Muscle of leg (tissue), 3 donors: ENCODE measurements at regions not wholly inside any gene's neighbourhood (a gene's known extent, or its start where the extent isn't known, plus 50 kb on each side); places are given as distances from the start of the nearest gene placed in this dataset.

ENCODE experiments used
- DNase-seq: peaks from one replicate; pipeline ENCODE4 v3.0.0; 2013
- H3K27ac ChIP-seq: one replicate; pipeline ENCODE4 v1.5.1; 2013; ENCODE audit warnings: mild to moderate bottlenecking, low read length, control low read depth
- H3K27me3 ChIP-seq: one replicate; pipeline ENCODE4 v1.6.1; 2013; ENCODE audit warnings: low read length; ENCODE audit not compliant: control insufficient read depth, insufficient read depth
- H3K36me3 ChIP-seq: one replicate; pipeline ENCODE4 v1.6.1; 2013; ENCODE audit warnings: low read length; ENCODE audit not compliant: control insufficient read depth, insufficient read depth
- H3K4me1 ChIP-seq: one replicate; pipeline ENCODE4 v1.6.1; 2013; ENCODE audit warnings: low read length; ENCODE audit not compliant: control insufficient read depth, insufficient read depth
- H3K4me3 ChIP-seq: one replicate; pipeline ENCODE4 v1.5.1; 2013; ENCODE audit warnings: low read length, control low read depth
- H3K9me3 ChIP-seq: replicated peaks from 2 replicates; pipeline ENCODE4 v1.6.1; 2013; ENCODE audit warnings: low read depth, low read length; ENCODE audit not compliant: control insufficient read depth
- WGBS: methylation state at CpG from one replicate; pipeline ENCODE4 v1.1.5; 2013; ENCODE audit warnings: missing lambda C conversion rate; ENCODE audit not compliant: insufficient coverage; 5-methylcytosine and 5-hydroxymethylcytosine counted together

- Histone ChIP-seq H3K27me3 (no peaks in the 10 kb centered on the region), H3K9me3 (no peaks in the 10 kb centered on the region), H3K4me3 (no peak overlapping the region), H3K27ac (peak overlapping the region; percentile 84), H3K4me1 (peaks cover 12% of the 10 kb centered on the region), H3K36me3 (no peaks in the 10 kb centered on the region)
- no CpG with 5 or more reads among the region's 3 CpGs for WGBS
- DNase-seq: peak; percentile 50
Measured at GRCh38 chr15:81530271-81530691, 156.3 kb upstream of the TMC3 start.

DNA sequence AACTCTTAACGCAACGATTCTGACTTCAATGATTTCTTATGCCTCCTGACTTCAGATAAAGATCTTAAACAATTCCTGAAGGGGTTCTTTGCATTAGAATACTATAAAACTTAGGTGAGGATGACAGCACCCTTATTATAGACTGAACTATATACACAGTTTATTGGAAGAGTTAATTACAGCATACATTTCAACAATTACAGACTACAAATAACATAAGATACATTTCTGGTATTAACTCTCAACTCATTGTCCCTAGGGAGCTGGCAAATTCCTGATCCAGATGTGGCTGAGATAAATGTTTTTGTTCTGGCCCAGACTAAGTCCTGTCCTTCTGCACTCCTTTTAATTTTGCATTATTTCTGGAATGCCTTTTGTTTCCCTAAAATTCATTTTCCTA is 155.5 kb upstream of the TMC3 start:
- peak; percentile 38 for DNase-seq
- Histone ChIP-seq H3K4me1 (peaks cover 12% of the 10 kb centered on the region), H3K4me3 (no peak overlapping the region), H3K36me3 (no peaks in the 10 kb centered on the region), H3K27ac (no peak overlapping the region), H3K9me3 (no peaks in the 10 kb centered on the region), H3K27me3 (no peaks in the 10 kb centered on the region)
- WGBS: no CpG with 5 or more reads among the region's 2 CpGs

GRCh38 chr15:81526029-81526428 is 152.0 kb upstream of the TMC3 start:
- Histone ChIP-seq H3K27me3 (no peaks in the 10 kb centered on the region), H3K4me1 (peaks cover 6% of the 10 kb centered on the region), H3K4me3 (no peak overlapping the region), H3K27ac (no peak overlapping the region), H3K9me3 (no peaks in the 10 kb centered on the region), H3K36me3 (no peaks in the 10 kb centered on the region)
- no peak for DNase-seq
- 94% methylated on average over 4 of the region's 4 CpGs for WGBS

DNA sequence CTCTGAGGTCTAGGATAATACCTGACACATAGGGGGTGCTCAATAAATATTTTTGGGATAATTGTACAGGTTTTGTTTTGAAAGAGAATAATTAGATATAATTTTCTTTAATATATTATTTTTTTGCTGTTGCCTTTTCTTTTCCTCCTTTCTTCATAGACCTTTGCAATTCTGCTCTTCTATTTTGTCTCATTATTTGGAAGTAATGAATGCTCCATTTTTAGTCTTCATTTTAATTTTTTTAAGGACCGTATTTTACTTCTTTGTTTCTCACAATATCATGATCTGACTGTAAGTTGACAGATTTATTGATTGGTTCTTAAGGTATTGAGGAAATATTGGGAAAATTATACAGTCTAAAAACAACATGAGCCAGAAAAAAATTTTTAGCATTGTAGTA is 150.5 kb upstream of the TMC3 start:
- H3K27ac ChIP-seq: no peak overlapping the region
- DNase-seq: no peak
- H3K36me3 ChIP-seq: no peaks in the 10 kb centered on the region
- H3K4me3 ChIP-seq: no peak overlapping the region
- no peaks in the 10 kb centered on the region for H3K9me3 ChIP-seq
- no CpG with 5 or more reads among the region's 1 CpG for WGBS
- no peaks in the 10 kb centered on the region for H3K4me1 ChIP-seq
- H3K27me3 ChIP-seq: no peaks in the 10 kb centered on the region

GRCh38 chr15:81523867-81524266 is 149.9 kb upstream of the TMC3 start:
- no peak for DNase-seq
- 75% methylated on average over 1 of the region's 2 CpGs for WGBS
- Histone ChIP-seq H3K27ac (no peak overlapping the region), H3K4me3 (no peak overlapping the region), H3K4me1 (no peaks in the 10 kb centered on the region), H3K27me3 (no peaks in the 10 kb centered on the region), H3K36me3 (no peaks in the 10 kb centered on the region), H3K9me3 (no peaks in the 10 kb centered on the region)

DNA sequence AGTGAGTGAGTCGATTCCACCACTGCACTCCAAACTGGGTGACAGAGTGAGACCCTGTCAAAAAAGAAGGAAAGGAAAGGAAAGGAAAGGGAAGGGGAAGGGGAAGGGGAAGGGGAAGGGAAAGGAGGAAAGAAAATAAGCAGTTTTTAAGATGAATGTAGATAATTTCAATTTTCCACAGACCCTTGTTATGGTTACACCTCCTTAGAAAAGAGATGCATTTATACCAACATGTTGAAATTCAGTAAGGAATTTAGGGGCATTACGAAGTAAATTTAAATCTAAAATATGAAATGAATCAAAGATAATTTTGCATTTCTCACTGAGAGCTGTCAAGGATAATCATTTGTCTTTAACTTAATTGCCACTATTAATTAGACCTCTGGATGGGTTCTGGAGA is 146.5 kb upstream of the TMC3 start:
- WGBS: no CpG with 5 or more reads among the region's 2 CpGs

GRCh38 chr15:81516461-81516860 is 142.4 kb upstream of the TMC3 start:
- H3K4me1 ChIP-seq: no peaks in the 10 kb centered on the region
- WGBS: no CpG with 5 or more reads among the region's 3 CpGs
- H3K9me3 ChIP-seq: no peaks in the 10 kb centered on the region
- no peak overlapping the region for H3K4me3 ChIP-seq
- no peaks in the 10 kb centered on the region for H3K27me3 ChIP-seq
- H3K27ac ChIP-seq: no peak overlapping the region
- no peaks in the 10 kb centered on the region for H3K36me3 ChIP-seq
- peak; percentile 37 for DNase-seq

More for the DNA sequence above, 146.5 kb upstream of the TMC3 start:
- DNase-seq: no peak
- H3K27me3 ChIP-seq: no peaks in the 10 kb centered on the region
- no peaks in the 10 kb centered on the region for H3K36me3 ChIP-seq
- H3K4me1 ChIP-seq: no peaks in the 10 kb centered on the region
- no peaks in the 10 kb centered on the region for H3K9me3 ChIP-seq
- no peak overlapping the region for H3K4me3 ChIP-seq
- H3K27ac ChIP-seq: no peak overlapping the region

GRCh38 chr15:81516012-81516411 is 142.0 kb upstream of the TMC3 start:
- Histone ChIP-seq H3K4me3 (no peak overlapping the region), H3K9me3 (no peaks in the 10 kb centered on the region), H3K27ac (no peak overlapping the region), H3K27me3 (no peaks in the 10 kb centered on the region), H3K4me1 (no peaks in the 10 kb centered on the region), H3K36me3 (no peaks in the 10 kb centered on the region)
- DNase-seq: no peak

DNA sequence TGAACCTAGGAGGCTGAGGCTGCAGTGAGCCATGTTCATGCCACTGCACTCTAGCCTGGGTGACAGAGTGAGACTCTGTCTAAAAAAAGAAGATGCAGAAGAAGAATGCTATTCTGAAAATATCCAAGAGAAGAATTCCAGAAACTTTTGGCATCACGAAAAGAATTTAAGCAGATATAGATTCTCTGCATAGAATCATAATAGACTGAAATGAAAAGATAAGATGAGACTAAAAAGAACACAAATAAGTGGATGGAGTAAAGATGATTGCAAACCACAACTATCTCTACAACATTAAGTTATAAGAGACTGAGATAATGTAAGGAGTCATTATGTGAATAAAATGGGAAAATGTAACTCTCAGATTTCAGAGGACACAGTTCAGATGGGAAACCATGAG is 140.7 kb upstream of the TMC3 start:
- no peak overlapping the region for H3K4me3 ChIP-seq
- no CpG with 5 or more reads among the region's 1 CpG for WGBS
- H3K4me1 ChIP-seq: no peaks in the 10 kb centered on the region
- H3K9me3 ChIP-seq: no peaks in the 10 kb centered on the region
- DNase-seq: no peak
- H3K36me3 ChIP-seq: no peaks in the 10 kb centered on the region
- H3K27me3 ChIP-seq: no peaks in the 10 kb centered on the region
- H3K27ac ChIP-seq: no peak overlapping the region

GRCh38 chr15:81511138-81511537 is 137.1 kb upstream of the TMC3 start:
- WGBS: no CpG with 5 or more reads among the region's 3 CpGs
- Histone ChIP-seq H3K9me3 (no peaks in the 10 kb centered on the region), H3K4me3 (no peak overlapping the region), H3K27me3 (no peaks in the 10 kb centered on the region), H3K27ac (peak overlapping the region; percentile 37), H3K4me1 (no peaks in the 10 kb centered on the region), H3K36me3 (no peaks in the 10 kb centered on the region)
- DNase-seq: peak; percentile 82

- WGBS: 85% methylated on average over 2 of the region's 3 CpGs
Measured at GRCh38 chr15:81507831-81508230, 133.8 kb upstream of the TMC3 start.

More at GRCh38 chr15:81507831-81508230, 133.8 kb upstream of the TMC3 start:
- Histone ChIP-seq H3K4me3 (no peak overlapping the region), H3K36me3 (no peaks in the 10 kb centered on the region), H3K27me3 (no peaks in the 10 kb centered on the region), H3K9me3 (no peaks in the 10 kb centered on the region), H3K4me1 (no peaks in the 10 kb centered on the region), H3K27ac (no peak overlapping the region)
- DNase-seq: no peak
